H1 (cell line): ENCODE measurements at regions not wholly inside any gene's neighbourhood (a gene's known extent, or its start where the extent isn't known, plus 50 kb on each side); places are given as distances from the start of the nearest gene placed in this dataset.

Experiments used
- CTCF ChIA-PET: fragments of 300-600 bp; sonication (Branson Sonifier 250); formaldehyde crosslinking; loops from one replicate; lab custom pipeline; 2021; ENCODE audit not compliant: partially characterized antibody; lab: Charles Lee
- POLR2A ChIA-PET: fragments of 300-600 bp; sonication (Branson Sonifier 250); formaldehyde crosslinking; loops from one replicate; lab custom pipeline; 2021; ENCODE audit warnings: inconsistent platforms; ENCODE audit not compliant: partially characterized antibody; lab: Charles Lee
- DNase-seq, 2 experiments: peaks; one replicate each; pipeline versions ENCODE4 v3.0.0 to v3.0.0-alpha.2; 2010 to 2022; ENCODE audit warnings: low spot score in 2 of 2, low read depth in 1 of 2, mixed read lengths in 1 of 2
- FAIRE-seq: peaks from 2 replicates; lab custom pipeline; 2011; peaks lifted over from hg19 to GRCh38; lab: Jason Lieb, UNC
- H2AFZ ChIP-seq: 2 replicates; pipeline ENCODE4 v1.8.1; 2012; ENCODE audit warnings: low read length, inconsistent platforms
- H2AK5ac ChIP-seq: 2 replicates; pipeline ENCODE4 v1.6.1; 2013; ENCODE audit warnings: low read depth, low read length
- H2BK120ac ChIP-seq: replicated peaks from 2 replicates; pipeline ENCODE3; 2013; ENCODE audit warnings: low read depth, low read length, inconsistent platforms
- H2BK12ac ChIP-seq: 2 replicates; pipeline ENCODE4 v1.6.1; 2013; ENCODE audit warnings: low read depth, low read length
- H2BK15ac ChIP-seq: 2 replicates; pipeline ENCODE4 v1.6.1; 2013; ENCODE audit warnings: low read length
- H2BK20ac ChIP-seq: 2 replicates; pipeline ENCODE4 v1.6.1; 2013; ENCODE audit warnings: low read length
- H2BK5ac ChIP-seq: 2 replicates; pipeline ENCODE4 v1.6.1; 2013; ENCODE audit warnings: low read depth, low read length
- H3K14ac ChIP-seq: 2 replicates; pipeline ENCODE4 v1.6.1; 2013; ENCODE audit warnings: inconsistent platforms; ENCODE audit not compliant: insufficient read length
- H3K18ac ChIP-seq: 2 replicates; pipeline ENCODE4 v1.6.1; 2013; ENCODE audit warnings: low read length; ENCODE audit errors: extremely low read depth
- H3K23ac ChIP-seq: 2 replicates; pipeline ENCODE4 v1.6.1; 2013; ENCODE audit warnings: inconsistent platforms; ENCODE audit not compliant: insufficient read length
- H3K23me2 ChIP-seq: 2 replicates; pipeline ENCODE4 v1.6.1; 2013; ENCODE audit warnings: low read depth, low read length
- H3K27ac ChIP-seq: 2 replicates; pipeline ENCODE4 v1.6.1; 2011; ENCODE audit warnings: low read depth, low read length, inconsistent platforms
- H3K27me3 ChIP-seq, 4 experiments: replicated peaks in 1 of 4; 1 replicate in 1 of 4; 2 replicates in 3 of 4; pipeline versions ENCODE4 v1.6.1 to v1.8.1; 2011 to 2013; ENCODE audit warnings: low read length in 3 of 4, mild to moderate bottlenecking in 3 of 4, inconsistent platforms in 2 of 4, mixed read lengths in 2 of 4, moderate library complexity in 1 of 4; ENCODE audit not compliant: control insufficient read depth in 3 of 4, insufficient read depth in 3 of 4; ENCODE audit errors: extremely low read depth in 1 of 4
- H3K36me3 ChIP-seq, 4 experiments: 2 replicates each; pipeline versions ENCODE4 v1.6.1 to v1.8.1; 2011 to 2013; ENCODE audit warnings: mild to moderate bottlenecking in 4 of 4, low read length in 3 of 4, moderate library complexity in 2 of 4, control low read depth in 1 of 4, inconsistent platforms in 1 of 4; ENCODE audit not compliant: insufficient read depth in 4 of 4, control insufficient read depth in 2 of 4
- H3K4ac ChIP-seq: replicated peaks from 2 replicates; pipeline ENCODE3; 2013; ENCODE audit warnings: low read length, low read depth, mixed read lengths, inconsistent platforms; ENCODE audit not compliant: insufficient read length
- H3K4me1 ChIP-seq, 4 experiments: replicated peaks in 1 of 4; 1 replicate in 1 of 4; 2 replicates in 3 of 4; pipeline versions ENCODE4 v1.6.1 to v1.8.1; 2011 to 2013; ENCODE audit warnings: low read length in 3 of 4, inconsistent platforms in 2 of 4, mixed read lengths in 1 of 4; ENCODE audit not compliant: insufficient read depth in 4 of 4, control insufficient read depth in 3 of 4
- H3K4me2 ChIP-seq, 2 experiments: 2 replicates each; pipeline versions ENCODE4 v1.6.1 to v1.8.1; 2011 to 2013; ENCODE audit warnings: low read depth in 2 of 2, low read length in 2 of 2, control low read depth in 1 of 2, inconsistent platforms in 1 of 2, mild to moderate bottlenecking in 1 of 2; ENCODE audit not compliant: insufficient read depth in 1 of 2
- H3K4me3 ChIP-seq, 4 experiments: fragments of 200-600, 300-600 bp in 1 of 4; sonication (generic), shearing (Covaris generic), sonication (Bioruptor Twin) in 1 of 4; 2 replicates each; pipeline versions ENCODE4 v1.5.1 to v1.8.1; 2011 to 2016; ENCODE audit warnings: low read length in 4 of 4, low read depth in 3 of 4, control low read depth in 2 of 4, inconsistent platforms in 2 of 4, mild to moderate bottlenecking in 2 of 4, mixed read lengths in 1 of 4, moderate library complexity in 1 of 4; ENCODE audit not compliant: insufficient read depth in 2 of 4; ENCODE audit errors: extremely low read depth in 1 of 4
- H3K56ac ChIP-seq: replicated peaks from 2 replicates; pipeline ENCODE3; 2013; ENCODE audit warnings: low read depth, mild to moderate bottlenecking, mixed read lengths, low read length, inconsistent platforms; ENCODE audit not compliant: insufficient read length
- H3K79me1 ChIP-seq: 2 replicates; pipeline ENCODE4 v1.6.1; 2013; ENCODE audit warnings: low read depth, low read length, control low read depth
- H3K79me2 ChIP-seq, 2 experiments: 2 replicates each; pipeline versions ENCODE4 v1.6.1 to v1.8.1; 2012 to 2013; ENCODE audit warnings: low read length in 2 of 2, mild to moderate bottlenecking in 2 of 2, inconsistent platforms in 1 of 2; ENCODE audit not compliant: insufficient read depth in 2 of 2, control insufficient read depth in 1 of 2
- H3K9ac ChIP-seq, 4 experiments: replicated peaks in 1 of 4; 1 replicate in 1 of 4; 2 replicates in 3 of 4; pipeline versions ENCODE4 v1.6.1 to v1.8.1; 2011 to 2013; ENCODE audit warnings: low read depth in 3 of 4, low read length in 3 of 4, control low read depth in 2 of 4, mild to moderate bottlenecking in 2 of 4, moderate library complexity in 2 of 4, inconsistent platforms in 1 of 4; ENCODE audit errors: extremely low read depth in 1 of 4
- H3K9me3 ChIP-seq, 2 experiments: 2 replicates each; pipeline versions ENCODE4 v1.6.1 to v1.8.1; 2012 to 2013; ENCODE audit warnings: mild to moderate bottlenecking in 2 of 2, moderate library complexity in 2 of 2, control low read depth in 1 of 2, inconsistent platforms in 1 of 2, low read depth in 1 of 2, low read length in 1 of 2, mixed read lengths in 1 of 2; ENCODE audit not compliant: insufficient read depth in 2 of 2
- H4K20me1 ChIP-seq, 2 experiments: replicated peaks in 1 of 2; 2 replicates each; pipeline versions ENCODE3 to v1.8.1; 2011 to 2013; ENCODE audit warnings: inconsistent platforms in 2 of 2, low read length in 2 of 2, mild to moderate bottlenecking in 1 of 2; ENCODE audit not compliant: insufficient read depth in 2 of 2, control insufficient read depth in 1 of 2
- H4K5ac ChIP-seq: 2 replicates; pipeline ENCODE4 v1.6.1; 2013; ENCODE audit warnings: low read length, low read depth, mixed read lengths, inconsistent platforms; ENCODE audit not compliant: insufficient read length
- H4K8ac ChIP-seq: 2 replicates; pipeline ENCODE4 v1.8.0; 2013; ENCODE audit warnings: mild to moderate bottlenecking, moderate library complexity, low read length, inconsistent platforms; ENCODE audit not compliant: insufficient read depth; ENCODE audit errors: extremely low read depth
- H4K91ac ChIP-seq: replicated peaks from 2 replicates; pipeline ENCODE3; 2013; ENCODE audit warnings: low read length, mixed read lengths, inconsistent platforms; ENCODE audit not compliant: insufficient read length
- SIX5 ChIP-seq: IDR thresholded peaks from 2 replicates; pipeline ENCODE4 v1.6.1; 2011; ENCODE audit warnings: mild to moderate bottlenecking, low read depth, low read length
- TAF1 ChIP-seq: IDR thresholded peaks from 2 replicates; pipeline ENCODE4 v1.6.1; 2011; ENCODE audit warnings: mild to moderate bottlenecking, low read depth, low read length
- TAF7 ChIP-seq: optimal IDR thresholded peaks from 2 replicates; pipeline ENCODE3; 2011; ENCODE audit warnings: low read depth, mild to moderate bottlenecking, inconsistent platforms, low read length, moderate library complexity, borderline replicate concordance
- WGBS, 2 experiments: shearing (Covaris generic) in 1 of 2; methylation state at CpG; one replicate each; pipeline versions ENCODE4 v1.1.6 to v1.1.7; 2013 to 2015; ENCODE audit warnings: low lambda C conversion rate in 2 of 2, mixed read lengths in 2 of 2, inconsistent platforms in 1 of 2, low coverage in 1 of 2, missing lambda C conversion rate in 1 of 2; ENCODE audit not compliant: insufficient replicate concordance in 2 of 2, insufficient coverage in 1 of 2, insufficient read length in 1 of 2; ENCODE audit errors: extremely low coverage in 1 of 2, missing lambda C conversion rate in 1 of 2; 5-methylcytosine and 5-hydroxymethylcytosine counted together

DNA sequence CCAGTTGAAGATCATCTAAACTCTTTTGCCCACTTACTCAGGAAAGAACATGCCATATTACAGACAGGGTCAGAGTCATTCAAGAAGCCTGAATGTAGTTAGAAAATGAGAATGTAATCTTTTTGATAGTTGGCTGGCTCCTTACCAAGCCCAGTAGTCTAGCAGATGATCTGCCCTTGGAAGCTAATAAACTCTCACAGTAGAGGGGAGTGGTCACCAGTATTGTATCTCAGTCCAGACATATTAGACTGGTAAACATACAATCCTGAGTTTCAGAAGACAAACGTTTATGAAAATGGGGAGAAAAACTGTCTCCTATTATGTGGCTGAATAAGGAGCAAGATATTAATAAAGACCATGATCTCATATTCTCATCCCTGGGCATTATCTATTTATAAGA, 65.3 kb downstream of the SEPTIN7 start:
- Histone ChIP-seq H2BK15ac (no peak overlapping the region), H2BK12ac (no peak overlapping the region), H2BK5ac (no peak overlapping the region), H3K18ac (no peak overlapping the region), H4K20me1 (peaks cover under 1 to 4% of the 10 kb centered on the region in 2 experiments), H3K23ac (no peak overlapping the region), H3K27me3 (no peaks in the 10 kb centered on the region), H3K4me3 (no peak overlapping the region), H3K36me3 (peaks cover 0 to 23% (median 1%) of the 10 kb centered on the region in 4 experiments; a peak in 4 of 8 replicates), H3K9me3 (no peaks in the 10 kb centered on the region), H3K79me2 (peaks cover 0 to 14% of the 10 kb centered on the region in 2 experiments; a peak in 2 of 4 replicates), H3K9ac (no peak overlapping the region), H2AFZ (no peak overlapping the region), H3K4me1 (no peaks in the 10 kb centered on the region), H3K79me1 (peaks cover 3% of the 10 kb centered on the region; the same call in 1 of the 2 replicates), H3K14ac (no peak overlapping the region), H4K91ac (no peak overlapping the region), H3K27ac (no peak overlapping the region), H4K8ac (no peak overlapping the region), H2AK5ac (no peak overlapping the region), H3K56ac (no peak overlapping the region), H3K4me2 (no peak overlapping the region), H4K5ac (no peak overlapping the region), H3K23me2 (no peaks in the 10 kb centered on the region; the same call in 1 of the 2 replicates), H2BK20ac (no peak overlapping the region), H3K4ac (no peak overlapping the region), H2BK120ac (no peak overlapping the region)
- no peak for DNase-seq
- ChIA-PET CTCF (no interaction called here), POLR2A (no interaction called here)
- FAIRE-seq: no peak
- WGBS, 2 experiments: 76% methylated on average over 1 of the region's 1 CpG; no CpG with 5 or more reads in 1 of the 2 experiments
- TF ChIP-seq TAF1: no peak
- TF ChIP-seq SIX5: no peak
- TF ChIP-seq TAF7: no peak
